ENCODE measurements at regions not wholly inside any gene's neighbourhood (a gene's known extent, or its start where the extent isn't known, plus 50 kb on each side); places are given as distances from the start of the nearest gene placed in this dataset.

DNA sequence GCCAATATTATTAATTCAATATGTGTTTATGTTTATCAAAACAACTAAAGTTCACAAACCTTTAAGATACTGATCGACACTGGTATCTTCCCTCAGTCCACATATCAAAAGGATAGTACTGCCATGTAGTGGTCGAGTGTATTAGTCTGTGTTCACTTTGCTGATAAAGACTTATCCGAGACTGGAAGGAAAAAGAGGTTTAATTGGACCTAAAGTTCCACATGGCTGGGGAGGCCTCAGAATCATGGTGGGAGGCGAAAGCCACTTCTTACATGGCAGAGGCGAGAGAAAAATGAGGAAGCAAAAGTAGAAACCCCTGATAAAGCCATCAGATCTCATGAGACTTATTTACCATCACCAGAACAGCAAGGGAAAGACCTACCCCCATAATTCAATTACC, 325.4 kb upstream of the PHF14 start:
- TF ChIP-seq, protein P1, sequence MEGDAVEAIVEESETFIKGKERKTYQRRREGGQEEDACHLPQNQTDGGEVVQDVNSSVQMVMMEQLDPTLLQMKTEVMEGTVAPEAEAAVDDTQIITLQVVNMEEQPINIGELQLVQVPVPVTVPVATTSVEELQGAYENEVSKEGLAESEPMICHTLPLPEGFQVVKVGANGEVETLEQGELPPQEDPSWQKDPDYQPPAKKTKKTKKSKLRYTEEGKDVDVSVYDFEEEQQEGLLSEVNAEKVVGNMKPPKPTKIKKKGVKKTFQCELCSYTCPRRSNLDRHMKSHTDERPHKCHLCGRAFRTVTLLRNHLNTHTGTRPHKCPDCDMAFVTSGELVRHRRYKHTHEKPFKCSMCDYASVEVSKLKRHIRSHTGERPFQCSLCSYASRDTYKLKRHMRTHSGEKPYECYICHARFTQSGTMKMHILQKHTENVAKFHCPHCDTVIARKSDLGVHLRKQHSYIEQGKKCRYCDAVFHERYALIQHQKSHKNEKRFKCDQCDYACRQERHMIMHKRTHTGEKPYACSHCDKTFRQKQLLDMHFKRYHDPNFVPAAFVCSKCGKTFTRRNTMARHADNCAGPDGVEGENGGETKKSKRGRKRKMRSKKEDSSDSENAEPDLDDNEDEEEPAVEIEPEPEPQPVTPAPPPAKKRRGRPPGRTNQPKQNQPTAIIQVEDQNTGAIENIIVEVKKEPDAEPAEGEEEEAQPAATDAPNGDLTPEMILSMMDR (optimal IDR thresholded peaks at IDR 0.05 in 1 of 3, IDR thresholded peaks at IDR 0.05 in 1 of 3, conservative IDR thresholded peaks at IDR 0.05 in 1 of 3; ENCODE audit: extremely low read depth in 1 of 3, insufficient read depth in 2 of 3, low read length in 3 of 3), result no peak
- TF ChIP-seq EZH2 (IDR thresholded peaks at IDR 0.05; ENCODE audit: low read length), result no peak

All from keratinocyte (primary cell).